GM21367 (cell line): ENCODE measurements at regions not wholly inside any gene's neighbourhood (a gene's known extent, or its start where the extent isn't known, plus 50 kb on each side); places are given as distances from the start of the nearest gene placed in this dataset.

ENCODE experiments used
- ATAC-seq: cut with Tn5 transposase; IDR thresholded peaks from one replicate; pipeline ENCODE4 v1.9.1; 2021; ENCODE audit not compliant: unreplicated experiment

- no peak for ATAC-seq
Observed at GRCh38 chr16:55041540-55042234, 111.0 kb downstream of the IRX5 start.

GRCh38 chr16:55042556-55043432, 112.1 kb downstream of the IRX5 start:
- no peak for ATAC-seq

DNA sequence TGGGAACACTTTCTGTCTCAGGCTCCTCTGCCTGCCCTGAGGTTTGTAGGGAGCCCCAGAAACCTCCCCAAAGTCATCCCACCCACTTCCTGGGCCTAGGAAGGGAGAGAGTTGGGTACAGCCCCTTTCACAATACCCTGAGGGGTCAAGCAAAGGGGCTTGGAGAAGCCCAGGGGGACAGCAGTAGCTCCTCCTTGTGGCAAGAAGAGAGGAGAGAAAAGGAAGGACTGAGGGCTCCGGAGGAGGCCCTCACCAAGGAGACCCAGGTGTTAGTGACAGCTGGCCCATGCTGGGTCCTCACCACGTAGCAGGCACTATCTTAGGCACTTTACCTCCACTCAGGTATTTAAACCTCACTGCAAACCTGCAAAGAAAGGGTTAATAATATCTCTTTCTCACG, 112.8 kb downstream of the IRX5 start:
- ATAC-seq: no peak

DNA sequence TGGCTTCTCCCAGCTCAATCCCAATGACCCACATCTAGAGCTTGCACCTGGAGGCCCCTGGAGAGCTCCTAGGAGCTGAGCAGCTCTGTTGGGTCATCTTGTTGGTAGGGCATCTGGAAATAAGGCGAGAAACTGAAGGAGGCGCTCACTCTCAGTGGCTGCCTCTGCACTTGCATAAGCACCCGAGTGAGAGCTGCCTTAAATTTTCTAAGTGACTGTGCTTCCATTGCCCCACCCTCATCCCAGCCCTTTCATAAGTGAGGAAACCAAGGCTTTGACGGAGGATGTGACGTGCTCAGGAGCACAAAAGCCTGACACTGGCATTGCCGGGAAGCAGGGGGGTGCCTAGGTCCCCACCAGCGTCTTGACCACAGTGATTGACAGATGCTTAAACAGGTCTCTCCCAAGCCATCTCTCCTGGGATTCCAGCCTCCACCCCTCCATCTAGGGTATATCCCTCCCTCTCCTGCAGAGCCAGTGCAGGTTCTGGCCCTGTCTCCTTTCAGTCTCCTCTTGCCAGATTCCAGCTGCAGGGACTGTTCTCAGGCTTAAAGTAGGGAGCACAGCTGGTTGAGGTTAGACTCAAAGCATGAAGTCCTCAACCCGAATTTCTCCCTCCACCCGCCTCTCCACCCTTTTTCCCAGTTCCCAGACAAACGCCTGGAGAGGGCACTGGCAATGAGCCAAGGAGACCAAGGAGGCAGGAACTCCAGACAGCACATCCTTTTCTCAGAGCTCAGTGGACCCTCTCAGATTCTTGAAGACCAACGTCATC, 113.7 kb downstream of the IRX5 start:
- no peak for ATAC-seq

GRCh38 chr16:55045329-55045728, 114.7 kb downstream of the IRX5 start:
- ATAC-seq: no peak

- no peak for ATAC-seq
Observed at GRCh38 chr16:55045756-55046460, 115.2 kb downstream of the IRX5 start.

GRCh38 chr16:55046513-55046912, 115.8 kb downstream of the IRX5 start:
- ATAC-seq: no peak

DNA sequence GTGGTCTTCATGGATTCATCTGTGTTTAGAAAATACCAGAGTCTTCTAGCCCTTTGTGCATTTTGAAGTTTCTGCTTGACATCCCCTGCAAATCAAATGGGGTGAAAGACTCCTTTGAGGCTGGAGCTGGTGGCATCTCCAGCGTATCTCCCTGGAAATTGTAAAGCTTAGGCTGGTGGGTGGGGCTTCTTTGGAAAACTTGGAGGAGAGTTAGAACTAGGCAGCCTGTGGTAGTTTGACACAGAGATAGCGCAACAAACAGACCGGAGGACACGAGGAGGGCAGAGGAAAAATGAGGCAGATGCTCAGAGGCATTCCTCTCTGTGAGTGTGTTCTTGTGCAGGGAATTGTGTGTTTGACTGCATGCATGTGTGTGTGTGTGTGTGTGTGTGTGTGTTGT, 116.3 kb downstream of the IRX5 start:
- no peak for ATAC-seq

DNA sequence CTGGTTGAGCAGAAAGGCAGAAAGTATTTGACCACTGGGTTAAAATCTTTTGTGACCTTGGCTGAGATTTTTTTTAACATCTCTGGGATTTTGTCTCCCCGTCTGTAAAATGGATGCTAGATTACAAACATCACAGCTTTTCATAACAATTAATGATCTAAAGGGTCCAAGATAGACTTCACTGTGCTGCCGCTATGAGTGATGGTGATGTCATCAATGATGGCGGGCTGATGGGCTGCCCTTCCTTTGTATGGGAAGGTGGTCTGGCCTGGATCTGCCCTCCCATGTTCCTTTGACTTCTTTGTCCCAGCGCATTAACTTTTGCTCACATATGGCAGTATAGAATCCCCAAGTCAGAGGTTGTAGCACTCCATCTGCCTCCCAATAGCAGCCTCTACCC, 116.7 kb downstream of the IRX5 start:
- no peak for ATAC-seq

- no peak for ATAC-seq
Observed at GRCh38 chr16:55047903-55048497, 117.3 kb downstream of the IRX5 start.

DNA sequence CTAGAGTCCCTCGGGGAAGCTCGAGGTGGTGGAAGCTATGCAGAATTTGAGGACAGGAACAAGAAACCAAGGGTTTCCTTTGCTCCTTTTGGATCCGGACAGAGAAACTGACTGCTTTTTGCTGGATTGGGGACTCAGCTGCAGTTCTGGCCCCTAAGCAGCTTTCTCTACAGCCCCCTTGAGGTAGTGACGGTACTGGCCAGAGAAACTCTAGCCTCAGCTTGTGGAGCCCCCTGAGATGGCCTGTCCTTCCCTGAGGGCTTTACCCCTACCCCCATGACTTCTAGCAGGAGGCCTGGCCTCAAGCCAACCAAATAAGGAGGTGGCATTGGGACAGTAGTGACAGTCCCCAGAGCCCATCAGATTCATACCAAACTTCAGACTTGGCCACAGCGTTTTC, 118.1 kb downstream of the IRX5 start:
- ATAC-seq: no peak

DNA sequence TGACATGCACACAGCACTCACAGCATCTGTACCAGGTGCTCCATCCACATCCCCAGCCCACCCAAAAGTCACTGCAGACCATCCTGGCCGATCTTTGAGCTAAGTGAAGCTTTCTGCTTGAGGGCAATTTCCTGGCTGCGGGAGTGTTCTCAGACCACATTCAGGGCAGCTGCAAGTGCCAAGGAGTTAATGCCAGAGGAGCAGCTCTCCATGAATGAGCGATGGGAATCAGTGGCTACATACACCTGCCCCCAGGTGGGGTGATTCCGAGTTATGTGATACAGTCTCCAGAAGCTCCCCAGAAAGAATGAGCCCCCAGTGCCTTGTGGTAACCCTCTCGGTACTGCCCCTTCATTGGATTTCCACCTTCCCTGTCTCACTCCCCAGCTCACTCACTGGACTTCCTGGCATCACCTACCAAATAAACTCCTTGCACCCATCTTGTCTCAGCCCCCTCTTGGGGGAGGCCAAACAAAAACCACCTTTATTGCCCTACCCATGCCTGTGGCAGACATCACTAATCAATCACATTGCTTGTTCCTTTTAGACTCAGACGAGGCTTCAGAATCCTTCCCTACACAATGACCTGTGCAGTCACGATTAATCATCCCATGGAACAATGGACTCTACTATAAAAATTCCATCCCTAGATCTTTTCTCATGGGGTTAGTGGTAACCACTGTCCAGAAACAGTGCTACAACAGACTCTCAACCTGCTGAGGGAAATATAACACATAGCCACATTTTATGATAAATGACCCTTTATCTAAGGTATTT, 121.1 kb downstream of the IRX5 start:
- ATAC-seq: no peak

DNA sequence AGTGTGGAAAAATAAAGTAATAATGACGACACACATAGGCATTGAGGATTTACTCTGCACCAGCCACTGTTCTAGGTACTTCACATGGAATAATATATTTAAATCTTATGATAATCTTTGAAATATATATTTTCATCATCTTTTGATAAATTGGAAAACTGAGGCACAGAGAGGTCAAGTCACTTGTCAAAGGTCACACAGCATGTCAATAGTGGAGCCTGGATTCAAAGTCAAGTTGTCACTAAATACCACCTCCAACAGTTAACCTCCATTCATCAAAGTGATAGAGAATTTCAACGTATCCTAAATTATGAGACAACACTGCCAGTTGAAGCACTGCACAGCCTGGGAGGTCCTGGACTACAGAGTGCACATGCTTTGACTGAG, 121.7 kb downstream of the IRX5 start:
- ATAC-seq: no peak

- no peak for ATAC-seq
Observed at GRCh38 chr16:55052741-55053415, 122.2 kb downstream of the IRX5 start.

DNA sequence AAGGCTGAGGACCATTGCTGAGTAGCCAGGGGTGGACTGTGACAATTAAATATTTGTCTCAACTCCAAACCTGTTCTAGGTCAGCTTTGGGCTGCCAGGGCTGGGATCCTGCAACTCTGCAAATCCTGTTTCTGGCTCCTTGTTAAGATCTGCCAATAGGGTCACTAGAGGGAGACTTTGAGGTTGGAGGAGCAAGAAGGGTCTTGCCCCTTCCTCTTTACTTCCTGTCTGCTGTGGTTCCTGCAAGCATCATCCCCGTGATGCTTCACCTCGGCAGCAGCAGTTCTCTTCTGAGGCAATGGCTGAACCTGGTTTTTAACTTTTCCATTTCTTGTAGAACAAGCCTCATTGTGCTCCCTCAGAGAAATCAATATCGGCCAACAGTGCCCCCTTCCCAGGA, 124.6 kb downstream of the IRX5 start:
- no peak for ATAC-seq

DNA sequence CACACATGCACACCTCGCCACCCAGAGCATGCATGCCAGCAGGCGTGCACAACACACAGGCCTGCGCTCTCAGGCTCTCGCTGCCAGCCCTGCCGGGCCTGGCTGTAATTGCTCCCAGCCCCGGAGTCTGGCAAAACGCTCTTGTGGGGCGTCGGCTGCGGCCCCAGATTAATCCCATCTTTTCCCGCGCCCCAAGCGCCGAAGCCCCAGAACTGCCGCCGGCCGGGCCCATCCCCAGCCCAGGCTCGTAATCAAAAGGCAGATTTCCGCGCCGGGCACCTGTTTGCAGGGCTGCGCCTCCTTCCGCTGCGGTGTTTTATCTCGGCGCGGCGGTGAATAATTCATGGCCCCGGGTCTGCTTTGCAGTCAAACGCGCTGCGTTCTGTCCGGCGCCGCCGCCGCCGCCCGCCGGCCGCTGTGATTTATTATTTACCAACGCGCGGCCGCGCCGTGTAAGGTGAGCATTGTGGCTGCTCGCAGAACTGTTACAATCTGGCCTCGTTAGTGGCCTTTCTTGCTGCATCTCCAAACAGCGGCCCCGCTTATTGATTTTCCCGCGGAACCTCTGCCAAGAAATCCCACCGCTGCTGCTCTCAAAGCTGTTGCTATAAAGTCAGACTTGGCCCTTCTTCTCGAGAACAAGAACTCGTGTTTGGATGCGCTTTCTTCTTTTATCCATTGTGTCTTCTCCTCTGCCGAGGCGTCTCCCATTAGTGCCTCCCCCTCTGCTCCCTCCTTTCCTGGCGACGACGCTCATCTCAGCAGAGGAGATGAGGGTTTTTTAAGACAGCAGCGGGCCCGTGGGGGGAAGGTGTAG, 126.1 kb downstream of the IRX5 start:
- no peak for ATAC-seq

DNA sequence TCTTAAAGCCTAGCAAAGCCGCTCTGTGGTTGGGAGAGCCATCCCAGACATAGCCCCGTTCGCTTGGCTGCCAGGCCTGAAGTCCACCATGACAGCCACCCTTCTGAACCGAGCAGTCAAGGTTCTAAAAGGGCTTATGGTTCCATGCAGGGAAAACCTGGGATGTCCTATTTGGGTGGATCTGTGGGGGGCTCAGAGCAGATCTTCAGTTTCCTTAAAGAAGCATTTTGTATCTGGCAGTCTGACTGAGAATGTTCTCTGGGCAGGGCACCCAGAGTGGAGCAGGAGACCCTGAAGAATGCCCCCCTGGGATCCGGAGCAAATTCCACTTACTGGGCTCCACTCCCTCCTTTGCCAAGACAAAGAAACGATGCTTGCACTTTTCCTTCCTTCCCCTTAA, 127.2 kb downstream of the IRX5 start:
- ATAC-seq: no peak

- no peak for ATAC-seq
Observed at GRCh38 chr16:55058576-55058975, 127.9 kb downstream of the IRX5 start.

- ATAC-seq: no peak
Observed at GRCh38 chr16:55059146-55059545, 128.5 kb downstream of the IRX5 start.
